ENCODE measurements at regions not wholly inside any gene's neighbourhood (a gene's known extent, or its start where the extent isn't known, plus 50 kb on each side); places are given as distances from the start of the nearest gene placed in this dataset.

GRCh38 chr2:118569876-118570535, 277.4 kb downstream of the EN1 start:
- no peak for DNase-seq (ENCODE audit: low read depth in 2 of 2)

- no peak for DNase-seq (ENCODE audit: low read depth in 2 of 2)
Observed at GRCh38 chr2:118568700-118569099, 278.7 kb downstream of the EN1 start.

GRCh38 chr2:118565786-118566540, 281.5 kb downstream of the EN1 start:
- no peak for DNase-seq (ENCODE audit: low read depth in 2 of 2)

GRCh38 chr2:118565301-118565700, 282.1 kb downstream of the EN1 start:
- DNase-seq (ENCODE audit: low read depth in 2 of 2) = no peak

GRCh38 chr2:118562144-118562543, 285.3 kb downstream of the EN1 start:
- no peak for DNase-seq (ENCODE audit: low read depth in 2 of 2)

- no peak for DNase-seq (ENCODE audit: low read depth in 2 of 2)
Observed at GRCh38 chr2:118558846-118559245, 288.6 kb downstream of the EN1 start.

- no peak for DNase-seq (ENCODE audit: low read depth in 2 of 2)
Observed at GRCh38 chr2:118557791-118558190, 289.7 kb downstream of the EN1 start.

GRCh38 chr2:118557016-118557415, 290.4 kb downstream of the EN1 start:
- DNase-seq (ENCODE audit: low read depth in 2 of 2) = no peak

- DNase-seq (ENCODE audit: low read depth in 2 of 2) = no peak
Observed at GRCh38 chr2:118554616-118555015, 292.8 kb downstream of the EN1 start.

GRCh38 chr2:118549503-118549902, 297.9 kb downstream of the EN1 start:
- no peak for DNase-seq (ENCODE audit: low read depth in 2 of 2)

GRCh38 chr2:118548880-118549488, 298.5 kb downstream of the EN1 start:
- DNase-seq (ENCODE audit: low read depth in 2 of 2) = no peak

- peak in 1 of 2 donors; percentile 14 for DNase-seq (ENCODE audit: low read depth in 2 of 2)
Observed at GRCh38 chr2:118539290-118539689, 308.2 kb downstream of the EN1 start.

- no peak for DNase-seq (ENCODE audit: low read depth in 2 of 2)
Observed at GRCh38 chr2:118536306-118536705, 311.1 kb downstream of the EN1 start.

GRCh38 chr2:118535818-118536212, 311.6 kb downstream of the EN1 start:
- DNase-seq (ENCODE audit: low read depth in 2 of 2) = no peak

- no peak for DNase-seq (ENCODE audit: low read depth in 2 of 2)
Observed at GRCh38 chr2:118535171-118535817, 312.2 kb downstream of the EN1 start.

GRCh38 chr2:118530976-118531375, 316.5 kb downstream of the EN1 start:
- no peak for DNase-seq (ENCODE audit: low read depth in 2 of 2)

GRCh38 chr2:118529908-118530599, 317.4 kb downstream of the EN1 start:
- DNase-seq (ENCODE audit: low read depth in 2 of 2) = no peak

GRCh38 chr2:118527571-118527970, 319.9 kb downstream of the EN1 start:
- DNase-seq (ENCODE audit: low read depth in 2 of 2) = no peak

- DNase-seq (ENCODE audit: low read depth in 2 of 2) = no peak
Observed at GRCh38 chr2:118525346-118525745, 322.1 kb downstream of the EN1 start.

- DNase-seq (ENCODE audit: low read depth in 2 of 2) = no peak
Observed at GRCh38 chr2:118524911-118525310, 322.5 kb downstream of the EN1 start.

GRCh38 chr2:118523761-118524160, 323.7 kb downstream of the EN1 start:
- no peak for DNase-seq (ENCODE audit: low read depth in 2 of 2)

GRCh38 chr2:118521960-118522359, 325.5 kb downstream of the EN1 start:
- no peak for DNase-seq (ENCODE audit: low read depth in 2 of 2)
